Chondrocyte (in vitro differentiated cells): ENCODE measurements at regions not wholly inside any gene's neighbourhood (a gene's known extent, or its start where the extent isn't known, plus 50 kb on each side); places are given as distances from the start of the nearest gene placed in this dataset.

Source experiments
- DNase-seq: peaks from one replicate; pipeline ENCODE4 v3.0.0; 2021; ENCODE audit warnings: mixed read lengths, low spot score
- H3K27ac Mint-ChIP-seq: one replicate; pipeline ENCODE4 v1.8.0; 2021; ENCODE audit warnings: mild to moderate bottlenecking, moderate library complexity, mixed read lengths; ENCODE audit not compliant: unreplicated experiment
- H3K27me3 Mint-ChIP-seq: 2 replicates; pipeline ENCODE4 v1.8.0; 2021; ENCODE audit warnings: low read depth, mixed read lengths
- H3K36me3 Mint-ChIP-seq: 2 replicates; pipeline ENCODE4 v1.8.0; 2021; ENCODE audit warnings: low read depth, mixed read lengths
- H3K4me1 Mint-ChIP-seq: 2 replicates; pipeline ENCODE4 v1.8.0; 2021; ENCODE audit warnings: low read depth, mild to moderate bottlenecking, mixed read lengths
- H3K4me3 Mint-ChIP-seq: one replicate; pipeline ENCODE4 v1.8.0; 2021; ENCODE audit warnings: mild to moderate bottlenecking, moderate library complexity, mixed read lengths; ENCODE audit not compliant: unreplicated experiment
- H3K9me3 Mint-ChIP-seq: 2 replicates; pipeline ENCODE4 v1.8.0; 2021; ENCODE audit warnings: low read depth, mixed read lengths
- CTCF ChIP-seq: fragments of 200-600 bp; sonication (generic); IDR thresholded peaks from 2 replicates; pipeline ENCODE4 v1.5.0; 2021; ENCODE audit warnings: antibody characterized with exemption, mild to moderate bottlenecking, moderate library complexity

- TF ChIP-seq CTCF = no peak
- DNase-seq = no peak
Measured at GRCh38 chr14:29030121-29030520, 263.5 kb downstream of the FOXG1 start.

GRCh38 chr14:29030970-29031369 lies 264.4 kb downstream of the FOXG1 start:
- Mint-ChIP-seq H3K36me3 (no peaks in the 10 kb centered on the region), H3K4me1 (no peaks in the 10 kb centered on the region), H3K4me3 (no peak overlapping the region), H3K27ac (no peak overlapping the region), H3K27me3 (no peaks in the 10 kb centered on the region), H3K9me3 (peaks cover 19% of the 10 kb centered on the region)
- DNase-seq = no peak
- TF ChIP-seq CTCF = no peak

More at GRCh38 chr14:29030121-29030520, 263.5 kb downstream of the FOXG1 start:
- H3K4me1 Mint-ChIP-seq = no peaks in the 10 kb centered on the region
- no peak overlapping the region for H3K27ac Mint-ChIP-seq
- H3K27me3 Mint-ChIP-seq = no peaks in the 10 kb centered on the region
- H3K36me3 Mint-ChIP-seq = no peaks in the 10 kb centered on the region
- H3K4me3 Mint-ChIP-seq = no peak overlapping the region
- peaks cover 27% of the 10 kb centered on the region for H3K9me3 Mint-ChIP-seq

- Mint-ChIP-seq H3K27me3 (no peaks in the 10 kb centered on the region), H3K9me3 (no peaks in the 10 kb centered on the region), H3K27ac (no peak overlapping the region), H3K4me1 (no peaks in the 10 kb centered on the region), H3K4me3 (no peak overlapping the region), H3K36me3 (no peaks in the 10 kb centered on the region)
- TF ChIP-seq CTCF = no peak
- DNase-seq = no peak
Measured at GRCh38 chr14:29035134-29035533, 268.5 kb downstream of the FOXG1 start.

DNA sequence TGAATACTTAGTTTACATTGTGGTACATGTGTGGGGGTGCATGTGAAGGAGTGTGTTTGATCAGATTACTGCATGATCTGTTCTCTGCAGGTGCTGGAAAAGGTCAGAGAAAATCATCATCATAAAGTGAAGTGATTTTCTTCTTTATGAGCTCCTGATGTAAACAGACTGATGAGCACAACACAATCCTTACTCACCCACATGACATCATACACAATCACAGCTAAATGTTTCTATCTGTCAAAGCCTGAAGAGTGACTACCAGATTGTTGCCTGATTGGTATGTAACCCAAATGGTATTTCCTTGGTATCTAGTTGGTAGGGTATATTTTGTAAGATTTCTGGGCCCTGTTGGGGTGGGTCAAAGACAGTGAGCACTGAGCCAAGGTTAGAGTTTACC lies 270.8 kb downstream of the FOXG1 start:
- no peak for TF ChIP-seq CTCF
- H3K27ac Mint-ChIP-seq = no peak overlapping the region
- H3K4me3 Mint-ChIP-seq = no peak overlapping the region
- DNase-seq = no peak
- no peaks in the 10 kb centered on the region for H3K9me3 Mint-ChIP-seq
- no peaks in the 10 kb centered on the region for H3K36me3 Mint-ChIP-seq
- no peaks in the 10 kb centered on the region for H3K27me3 Mint-ChIP-seq
- H3K4me1 Mint-ChIP-seq = no peaks in the 10 kb centered on the region

DNA sequence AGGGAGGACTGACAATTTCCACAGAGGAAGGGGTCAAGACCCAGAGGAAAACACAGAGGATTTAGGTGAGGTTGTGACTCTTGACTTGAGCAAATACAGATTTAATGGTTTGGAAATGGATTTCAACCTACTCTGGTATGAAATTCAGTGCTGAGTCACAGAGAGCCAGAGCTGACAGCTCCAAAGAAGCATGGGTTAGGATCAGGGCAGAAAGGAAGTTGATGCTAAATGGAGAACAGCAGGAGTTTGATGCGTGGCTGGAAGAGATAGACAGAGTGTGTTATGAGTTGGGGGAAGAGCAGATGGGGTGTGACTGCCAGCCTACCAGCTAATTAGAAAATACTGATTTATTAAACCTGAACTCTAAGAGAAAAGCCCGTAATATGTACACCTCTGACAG lies 272.6 kb downstream of the FOXG1 start:
- no peak overlapping the region for H3K4me3 Mint-ChIP-seq
- no peaks in the 10 kb centered on the region for H3K9me3 Mint-ChIP-seq
- no peaks in the 10 kb centered on the region for H3K27me3 Mint-ChIP-seq
- DNase-seq = no peak
- no peak overlapping the region for H3K27ac Mint-ChIP-seq
- H3K4me1 Mint-ChIP-seq = no peaks in the 10 kb centered on the region
- TF ChIP-seq CTCF = no peak
- H3K36me3 Mint-ChIP-seq = no peaks in the 10 kb centered on the region
